Psoas muscle (tissue), 7 donors: ENCODE measurements at regions not wholly inside any gene's neighbourhood (a gene's known extent, or its start where the extent isn't known, plus 50 kb on each side); places are given as distances from the start of the nearest gene placed in this dataset.

ENCODE experiments used
- ATAC-seq, 4 donors: fragments of 200-7000 bp; cut with Tn5 transposase; one replicate each; pipeline ENCODE4 v1.9.1; 2020; ENCODE audit warnings: moderate library complexity in 3 of 4, mild to moderate bottlenecking in 2 of 4
- DNase-seq, 2 donors: peaks; one replicate each; pipeline ENCODE4 v3.0.0-alpha.2; 2020
- H3K27ac ChIP-seq: fragments of 200-600 bp; one replicate; pipeline ENCODE4 v1.8.0; 2022
- H3K27me3 ChIP-seq, 3 donors: fragments of 200-600 bp in 1 of 3; one replicate each; pipeline versions ENCODE4 v1.6.1 to v1.8.0; 2013 to 2022; ENCODE audit warnings: low read length in 2 of 3, mild to moderate bottlenecking in 2 of 3, moderate library complexity in 1 of 3; ENCODE audit not compliant: insufficient read depth in 3 of 3
- H3K36me3 ChIP-seq, 2 donors: fragments of 200-600 bp in 1 of 2; one replicate each; pipeline versions ENCODE4 v1.6.1 to v1.8.0; 2013 to 2022; ENCODE audit warnings: low read depth in 1 of 2, mild to moderate bottlenecking in 1 of 2, moderate library complexity in 1 of 2; ENCODE audit not compliant: insufficient read depth in 1 of 2
- H3K4me1 ChIP-seq: fragments of 200-600 bp; one replicate; pipeline ENCODE4 v1.8.0; 2022
- H3K4me3 ChIP-seq: fragments of 200-600 bp; one replicate; pipeline ENCODE4 v1.8.0; 2022; ENCODE audit warnings: mild to moderate bottlenecking
- H3K9me3 ChIP-seq: fragments of 200-600 bp; one replicate; pipeline ENCODE4 v1.8.0; 2022
- CTCF ChIP-seq: fragments of 200-600 bp; IDR thresholded peaks from one replicate; pipeline ENCODE4 v1.8.0; 2022; ENCODE audit warnings: antibody characterized with exemption
- WGBS, 3 donors: extraction: QIAGEN DNeasy Blood & Tissue Kit; methylation state at CpG; one replicate each; pipeline versions ENCODE4 v1.1.6 to v1.1.7; 2013; 5-methylcytosine and 5-hydroxymethylcytosine counted together
- intact Hi-C, 2 donors: fragments of 100-400 bp; cut with DNase I; formaldehyde crosslinking; loops; one replicate each; pipeline versions ENCODE4 v1.11.0 to v1.14.2; 2022
- donor health status: healthy with polysubstance abuse.
- donor health status: DM: no; HTN: no; CAD: no; lungs with moderate emphysema.
- donor health status: Bipolar disorder and iron deficiency.
- donor health status: healthy.
- donor health status: DM: yes; HTN: yes; CAD: no.
- donor health status: DM: no; HTN: no; CAD: no.
- donor health status: DM: yes; HTN: yes; CAD: no.

- WGBS, 3 donors, result 87 to 94% (median 92%) methylated on average over 3 of the region's 3 CpGs
- Histone ChIP-seq H3K27ac (no peak overlapping the region), H3K9me3 (no peaks in the 10 kb centered on the region), H3K27me3 (no peaks in the 10 kb centered on the region), H3K4me1 (no peaks in the 10 kb centered on the region), H3K4me3 (no peak overlapping the region), H3K36me3 (no peaks in the 10 kb centered on the region)
- no peak for TF ChIP-seq CTCF
- intact Hi-C loops, result no loop called here
- ATAC-seq (no peak), DNase-seq (no peak)
These were observed 266.3 kb upstream of the CCDC196 start for GRCh38 chr14:66219886-66220285.

GRCh38 chr14:66224492-66225178 lies 261.5 kb upstream of the CCDC196 start:
- 53 to 66% (median 60%) methylated on average over 5 of the region's 5 CpGs for WGBS, 3 donors
- H3K36me3 ChIP-seq, result no peaks in the 10 kb centered on the region
- DNase-seq, result no peak
- H3K9me3 ChIP-seq, result no peaks in the 10 kb centered on the region
- no peak for ATAC-seq
- intact Hi-C loops, result no loop called here
- no peaks in the 10 kb centered on the region for H3K27me3 ChIP-seq
- no peaks in the 10 kb centered on the region for H3K4me1 ChIP-seq
- no peak for TF ChIP-seq CTCF
- H3K27ac ChIP-seq, result no peak overlapping the region
- H3K4me3 ChIP-seq, result no peak overlapping the region

GRCh38 chr14:66225337-66225736 lies 260.8 kb upstream of the CCDC196 start:
- no peak overlapping the region for H3K4me3 ChIP-seq
- ATAC-seq (no peak), DNase-seq (no peak)
- H3K4me1 ChIP-seq, result no peaks in the 10 kb centered on the region
- no peak overlapping the region for H3K27ac ChIP-seq
- no peaks in the 10 kb centered on the region for H3K9me3 ChIP-seq
- no peak for TF ChIP-seq CTCF
- no peaks in the 10 kb centered on the region for H3K27me3 ChIP-seq
- intact Hi-C loops, result no loop called here
- H3K36me3 ChIP-seq, result no peaks in the 10 kb centered on the region

DNA sequence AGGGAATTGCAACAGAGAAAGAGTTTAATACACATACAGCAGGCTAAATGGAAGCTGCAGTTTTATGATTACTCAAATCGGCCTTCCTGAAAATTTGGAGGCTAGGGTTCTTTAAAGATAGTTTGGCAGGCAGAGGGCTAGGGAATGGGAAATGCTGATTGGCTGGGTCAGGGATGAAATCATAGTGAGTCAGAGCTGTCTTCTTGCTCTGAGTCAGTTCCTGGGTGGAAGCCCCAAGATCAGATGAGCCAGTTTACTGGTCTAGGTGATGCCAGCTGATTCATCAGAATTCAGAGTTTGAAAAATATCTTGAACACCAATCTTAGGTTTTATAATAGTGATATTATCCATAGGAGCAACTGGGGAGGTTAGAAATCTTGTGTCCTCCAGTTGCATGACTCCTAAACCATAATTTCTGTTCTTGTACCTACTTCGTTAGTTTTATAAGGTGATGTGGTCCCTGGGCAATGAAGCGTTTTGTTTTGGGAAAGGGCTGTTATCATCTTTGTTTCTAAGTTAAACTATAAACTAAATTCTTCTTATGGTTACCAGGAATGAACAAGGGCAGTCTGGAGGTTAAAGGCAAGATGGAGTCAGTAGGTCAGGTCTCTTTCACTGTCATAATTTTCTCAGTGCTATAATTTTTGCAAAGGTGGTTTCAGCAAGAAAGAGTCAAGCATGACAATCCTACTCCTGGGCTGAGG lies 257.8 kb upstream of the CCDC196 start:
- no peaks in the 10 kb centered on the region for H3K36me3 ChIP-seq
- H3K4me1 ChIP-seq, result no peaks in the 10 kb centered on the region
- no peak overlapping the region for H3K27ac ChIP-seq
- H3K4me3 ChIP-seq, result no peak overlapping the region
- no peaks in the 10 kb centered on the region for H3K9me3 ChIP-seq
- no peak for ATAC-seq
- WGBS, 3 donors, result 88 to 96% (median 93%) methylated on average over 3 of the region's 3 CpGs
- intact Hi-C loops, result no loop called here
- no peak for DNase-seq
- no peak for TF ChIP-seq CTCF
- H3K27me3 ChIP-seq, result no peaks in the 10 kb centered on the region
